CD4-positive, CD25-positive, alpha-beta regulatory T cell (primary cell): ENCODE measurements at regions not wholly inside any gene's neighbourhood (a gene's known extent, or its start where the extent isn't known, plus 50 kb on each side); places are given as distances from the start of the nearest gene placed in this dataset.
"Not testable (repeated sequence)": the region's sequence is repeated elsewhere in the genome, so short reads cannot be mapped to it uniquely, and the experiment has no call there.

Experiments used
- ATAC-seq, 2 donors: fragments of 150-1000 bp; cut with Tn5 transposase; one replicate each; pipeline ENCODE4 v1.10.0; 2021; ENCODE audit warnings: low read depth in 2 of 2, moderate number of reproducible peaks in 2 of 2, moderate library complexity in 1 of 2
- DNase-seq, 3 donors: peaks; one replicate each; pipeline versions ENCODE4 v3.0.0 to v3.0.0-alpha.2; 2012 to 2022; ENCODE audit warnings: mixed read lengths in 1 of 3
- H3K27ac ChIP-seq: one replicate; pipeline ENCODE4 v1.7.0; 2013; ENCODE audit warnings: mild to moderate bottlenecking, low read length; ENCODE audit not compliant: insufficient read depth, poor library complexity, severe bottlenecking
- H3K27me3 ChIP-seq: one replicate; pipeline ENCODE4 v1.7.0; 2013; ENCODE audit warnings: low read length; ENCODE audit not compliant: control insufficient read depth, insufficient read depth
- H3K36me3 ChIP-seq: one replicate; pipeline ENCODE4 v1.7.0; 2013; ENCODE audit warnings: mild to moderate bottlenecking, low read length, moderate library complexity; ENCODE audit not compliant: control insufficient read depth, insufficient read depth
- H3K4me1 ChIP-seq: 2 replicates; pipeline ENCODE4 v1.7.0; 2013; ENCODE audit warnings: mild to moderate bottlenecking, low read length; ENCODE audit not compliant: insufficient read depth, control insufficient read depth, poor library complexity, severe bottlenecking
- H3K4me3 ChIP-seq: one replicate; pipeline ENCODE4 v1.7.0; 2013; ENCODE audit warnings: low read depth, mild to moderate bottlenecking, low read length, moderate library complexity
- H3K9me3 ChIP-seq, 2 experiments: 1 replicate in 1 of 2; 2 replicates in 1 of 2; pipeline ENCODE4 v1.7.0; 2013; ENCODE audit warnings: low read length in 2 of 2, mild to moderate bottlenecking in 1 of 2, moderate library complexity in 1 of 2; ENCODE audit not compliant: control insufficient read depth in 2 of 2
- H3K27ac Mint-ChIP-seq, 3 donors: one replicate each; pipeline ENCODE4 v1.8.0; 2020 to 2022; ENCODE audit warnings: mild to moderate bottlenecking in 3 of 3, mixed read lengths in 3 of 3, moderate library complexity in 2 of 3
- H3K27me3 Mint-ChIP-seq: one replicate; pipeline ENCODE4 v1.8.0; 2022; ENCODE audit warnings: mild to moderate bottlenecking, mixed read lengths
- H3K36me3 Mint-ChIP-seq: one replicate; pipeline ENCODE4 v1.8.0; 2020; ENCODE audit warnings: mixed read lengths
- H3K4me1 Mint-ChIP-seq, 4 donors: one replicate each; pipeline ENCODE4 v1.8.0; 2020 to 2022; ENCODE audit warnings: mixed read lengths in 4 of 4, mild to moderate bottlenecking in 1 of 4
- H3K4me3 Mint-ChIP-seq, 4 donors: one replicate each; pipeline ENCODE4 v1.8.0; 2020 to 2022; ENCODE audit warnings: mild to moderate bottlenecking in 4 of 4, mixed read lengths in 4 of 4, moderate library complexity in 3 of 4
- H3K9me3 Mint-ChIP-seq, 7 donors: one replicate each; pipeline ENCODE4 v1.8.0; 2020 to 2022; ENCODE audit warnings: mixed read lengths in 7 of 7, mild to moderate bottlenecking in 3 of 7, moderate library complexity in 2 of 7

- not testable (repeated sequence) for H3K27me3 ChIP-seq, H3K36me3 ChIP-seq, H3K9me3 ChIP-seq, DNase-seq, H3K27ac ChIP-seq, H3K4me3 ChIP-seq, ATAC-seq, H3K27me3 Mint-ChIP-seq, H3K9me3 Mint-ChIP-seq
- Mint-ChIP-seq H3K27ac (peak overlapping the region in 1 of 3 donors; percentile 54), H3K4me1 (peaks cover 50 to 77% (median 67%) of the 10 kb centered on the region in 4 donors), H3K36me3 (peaks cover 30% of the 10 kb centered on the region), H3K4me3 (peak overlapping the region in 2 of 4 donors; percentile 33 to 38)
- peaks cover 17% of the 10 kb centered on the region for H3K4me1 ChIP-seq
Observed at GRCh38 chr7:35853194-35853593, 52.3 kb downstream of the SEPTIN7 start.

- peaks cover 23% of the 10 kb centered on the region for H3K36me3 Mint-ChIP-seq
- Histone ChIP-seq H3K36me3 (peaks cover 10% of the 10 kb centered on the region), H3K27me3 (no peaks in the 10 kb centered on the region), H3K4me3 (no peak overlapping the region), H3K4me1 (peaks cover 15% of the 10 kb centered on the region), H3K27ac (no peak overlapping the region), H3K9me3 (no peaks in the 10 kb centered on the region)
- no peaks in the 10 kb centered on the region for H3K27me3 Mint-ChIP-seq
- no peak overlapping the region for H3K4me3 Mint-ChIP-seq
- ATAC-seq (no peak), DNase-seq (no peak)
- H3K9me3 Mint-ChIP-seq: peaks cover 0 to 3% (median 0%) of the 10 kb centered on the region in 7 donors
- H3K27ac Mint-ChIP-seq: peak overlapping the region in 1 of 3 donors; percentile 51
- H3K4me1 Mint-ChIP-seq: peaks cover 49 to 77% (median 63%) of the 10 kb centered on the region in 4 donors
Observed at GRCh38 chr7:35854311-35854710, 53.5 kb downstream of the SEPTIN7 start.

GRCh38 chr7:35856175-35856574, 55.3 kb downstream of the SEPTIN7 start:
- H3K4me1 ChIP-seq: peaks cover 9% of the 10 kb centered on the region
- H3K9me3 ChIP-seq: no peaks in the 10 kb centered on the region
- no peaks in the 10 kb centered on the region for H3K27me3 ChIP-seq
- peaks cover 2% of the 10 kb centered on the region for H3K36me3 ChIP-seq
- Mint-ChIP-seq H3K4me1 (peaks cover 42 to 80% (median 65%) of the 10 kb centered on the region in 4 donors), H3K4me3 (peak overlapping the region in 1 of 4 donors; percentile 44), H3K9me3 (peaks cover 0 to 3% (median 0%) of the 10 kb centered on the region in 7 donors), H3K27ac (no peak overlapping the region), H3K27me3 (no peaks in the 10 kb centered on the region), H3K36me3 (peaks cover 22% of the 10 kb centered on the region)
- ATAC-seq: no peak
- H3K4me3 ChIP-seq: no peak overlapping the region
- no peak for DNase-seq
- no peak overlapping the region for H3K27ac ChIP-seq

- Histone ChIP-seq H3K36me3 (peaks cover 21% of the 10 kb centered on the region), H3K4me1 (peaks cover 5% of the 10 kb centered on the region), H3K9me3 (no peaks in the 10 kb centered on the region), H3K27ac (no peak overlapping the region), H3K4me3 (no peak overlapping the region), H3K27me3 (no peaks in the 10 kb centered on the region)
- Mint-ChIP-seq H3K4me3 (no peak overlapping the region), H3K9me3 (peaks cover 0 to 3% (median 0%) of the 10 kb centered on the region in 7 donors), H3K4me1 (peaks cover 33 to 59% (median 47%) of the 10 kb centered on the region in 4 donors), H3K36me3 (peaks cover 29% of the 10 kb centered on the region), H3K27ac (peak overlapping the region in 2 of 3 donors; percentile 11 to 53), H3K27me3 (no peaks in the 10 kb centered on the region)
- ATAC-seq (no peak), DNase-seq (no peak)
Observed at GRCh38 chr7:35860664-35861063, 59.8 kb downstream of the SEPTIN7 start.

- peaks cover 44% of the 10 kb centered on the region for H3K36me3 Mint-ChIP-seq
- Histone ChIP-seq H3K36me3 (peaks cover 38% of the 10 kb centered on the region), H3K9me3 (no peaks in the 10 kb centered on the region), H3K27ac (no peak overlapping the region), H3K27me3 (no peaks in the 10 kb centered on the region), H3K4me1 (no peaks in the 10 kb centered on the region), H3K4me3 (no peak overlapping the region)
- no peaks in the 10 kb centered on the region for H3K27me3 Mint-ChIP-seq
- no peak overlapping the region for H3K27ac Mint-ChIP-seq
- ATAC-seq (no peak), DNase-seq (no peak)
- peaks cover 25 to 54% (median 48%) of the 10 kb centered on the region in 4 donors for H3K4me1 Mint-ChIP-seq
- H3K9me3 Mint-ChIP-seq: no peaks in the 10 kb centered on the region
- H3K4me3 Mint-ChIP-seq: no peak overlapping the region
Observed at GRCh38 chr7:35865287-35865686, 64.4 kb downstream of the SEPTIN7 start.

GRCh38 chr7:35866186-35866585, 65.3 kb downstream of the SEPTIN7 start:
- Mint-ChIP-seq H3K36me3 (peaks cover 50% of the 10 kb centered on the region), H3K4me3 (no peak overlapping the region), H3K9me3 (no peaks in the 10 kb centered on the region), H3K4me1 (peaks cover 22 to 53% (median 48%) of the 10 kb centered on the region in 4 donors), H3K27ac (peak overlapping the region in 1 of 3 donors; percentile 20), H3K27me3 (no peaks in the 10 kb centered on the region)
- H3K9me3 ChIP-seq: no peaks in the 10 kb centered on the region
- no peak overlapping the region for H3K4me3 ChIP-seq
- peaks cover 3% of the 10 kb centered on the region for H3K4me1 ChIP-seq
- H3K36me3 ChIP-seq: peaks cover 40% of the 10 kb centered on the region
- H3K27ac ChIP-seq: no peak overlapping the region
- DNase-seq (no peak), ATAC-seq (no peak)
- H3K27me3 ChIP-seq: no peaks in the 10 kb centered on the region

- not testable (repeated sequence) for H3K4me3 Mint-ChIP-seq
Observed at GRCh38 chr7:35869117-35869516, 68.3 kb downstream of the SEPTIN7 start.

GRCh38 chr7:35869810-35870209, 69.0 kb downstream of the SEPTIN7 start:
- Mint-ChIP-seq H3K4me1 (peaks cover 21 to 48% (median 36%) of the 10 kb centered on the region in 4 donors), H3K9me3 (no peaks in the 10 kb centered on the region), H3K27me3 (no peaks in the 10 kb centered on the region), H3K27ac (no peak overlapping the region), H3K36me3 (peaks cover 59% of the 10 kb centered on the region), H3K4me3 (no peak overlapping the region)
- ATAC-seq (no peak), DNase-seq (no peak)
- H3K27me3 ChIP-seq: no peaks in the 10 kb centered on the region
- no peak overlapping the region for H3K4me3 ChIP-seq
- no peak overlapping the region for H3K27ac ChIP-seq
- H3K4me1 ChIP-seq: peaks cover 3% of the 10 kb centered on the region
- no peaks in the 10 kb centered on the region for H3K9me3 ChIP-seq
- peaks cover 53% of the 10 kb centered on the region for H3K36me3 ChIP-seq

More at GRCh38 chr7:35869117-35869516, 68.3 kb downstream of the SEPTIN7 start:
- not testable (repeated sequence) for H3K27ac ChIP-seq, H3K9me3 ChIP-seq, ATAC-seq, H3K4me1 ChIP-seq, H3K4me3 ChIP-seq, H3K27me3 Mint-ChIP-seq, H3K27me3 ChIP-seq, H3K9me3 Mint-ChIP-seq
- H3K36me3 ChIP-seq: peaks cover 56% of the 10 kb centered on the region
- peak overlapping the region; percentile 3 to 27 (median 11) for H3K27ac Mint-ChIP-seq
- DNase-seq: peak in 1 of 3 donors; percentile 14
- H3K4me1 Mint-ChIP-seq: peaks cover 21 to 55% (median 40%) of the 10 kb centered on the region in 4 donors
- H3K36me3 Mint-ChIP-seq: peaks cover 59% of the 10 kb centered on the region
